ENCODE measurements at regions not wholly inside any gene's neighbourhood (a gene's known extent, or its start where the extent isn't known, plus 50 kb on each side); places are given as distances from the start of the nearest gene placed in this dataset.

DNA sequence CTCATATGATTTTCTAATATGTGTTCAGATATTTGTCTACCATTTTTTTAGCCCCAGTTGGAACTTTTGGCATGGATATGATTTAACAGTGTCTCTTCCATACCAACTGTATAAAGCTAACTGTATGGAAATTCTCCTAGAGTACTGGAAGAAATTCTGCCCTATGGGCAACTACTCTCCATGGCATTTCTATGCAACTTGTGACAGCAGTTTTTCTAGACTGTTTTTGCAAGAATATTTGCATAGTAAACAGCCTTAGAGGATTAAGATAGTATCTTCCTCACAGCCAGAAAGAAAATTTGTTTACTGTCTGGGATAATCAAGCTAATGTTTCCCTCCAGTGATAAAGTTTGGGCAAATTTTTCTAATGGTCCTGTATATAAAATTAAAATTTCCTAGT, 119.9 kb upstream of the PCDH17 start:
- Histone ChIP-seq H3K9me3 (replicated peaks; ENCODE audit: control insufficient read depth, insufficient read depth, low read length) (no peaks in the 10 kb centered on the region), H4K20me1 (ENCODE audit: control insufficient read depth, insufficient read depth) (no peaks in the 10 kb centered on the region), H3K9ac (ENCODE audit: control insufficient read depth, insufficient read depth, low read length) (no peak overlapping the region), H3K4me2 (ENCODE audit: control insufficient read depth, insufficient read depth) (no peak overlapping the region), H3K4me3 (no peak overlapping the region), H3K4me1 (ENCODE audit: control insufficient read depth, insufficient read depth, low read length) (no peaks in the 10 kb centered on the region), H3K27me3 (replicated peaks in 1 of 2; ENCODE audit: control insufficient read depth in 2 of 2, insufficient read depth in 2 of 2, low read length in 1 of 2) (no peaks in the 10 kb centered on the region), H3K36me3 (ENCODE audit: control insufficient read depth in 2 of 2, insufficient read depth in 2 of 2, low read length in 1 of 2) (no peaks in the 10 kb centered on the region), H2AFZ (ENCODE audit: control insufficient read depth, low read depth, low read length) (no peak overlapping the region), H3K27ac (ENCODE audit: control insufficient read depth, insufficient read depth) (no peak overlapping the region), H3K79me2 (ENCODE audit: control insufficient read depth, insufficient read depth, low read length) (no peaks in the 10 kb centered on the region)
- in situ Hi-C loops (cut with MboI): no loop called here
- RAD21 ChIA-PET (ENCODE audit: unreplicated experiment): no interaction called here
- ATAC-seq (no peak), DNase-seq (ENCODE audit: low read depth, low spot score) (no peak), FAIRE-seq (no peak)
- intact Hi-C loops (cut with micrococcal nuclease; ENCODE audit: unreplicated experiment): no loop called here
- BruUV-seq (replicated peaks): no TSS peak
- SMC1A ChIA-PET (ENCODE audit: uncharacterized antibody, unreplicated experiment): no interaction called here
- TF ChIP-seq, protein P1, sequence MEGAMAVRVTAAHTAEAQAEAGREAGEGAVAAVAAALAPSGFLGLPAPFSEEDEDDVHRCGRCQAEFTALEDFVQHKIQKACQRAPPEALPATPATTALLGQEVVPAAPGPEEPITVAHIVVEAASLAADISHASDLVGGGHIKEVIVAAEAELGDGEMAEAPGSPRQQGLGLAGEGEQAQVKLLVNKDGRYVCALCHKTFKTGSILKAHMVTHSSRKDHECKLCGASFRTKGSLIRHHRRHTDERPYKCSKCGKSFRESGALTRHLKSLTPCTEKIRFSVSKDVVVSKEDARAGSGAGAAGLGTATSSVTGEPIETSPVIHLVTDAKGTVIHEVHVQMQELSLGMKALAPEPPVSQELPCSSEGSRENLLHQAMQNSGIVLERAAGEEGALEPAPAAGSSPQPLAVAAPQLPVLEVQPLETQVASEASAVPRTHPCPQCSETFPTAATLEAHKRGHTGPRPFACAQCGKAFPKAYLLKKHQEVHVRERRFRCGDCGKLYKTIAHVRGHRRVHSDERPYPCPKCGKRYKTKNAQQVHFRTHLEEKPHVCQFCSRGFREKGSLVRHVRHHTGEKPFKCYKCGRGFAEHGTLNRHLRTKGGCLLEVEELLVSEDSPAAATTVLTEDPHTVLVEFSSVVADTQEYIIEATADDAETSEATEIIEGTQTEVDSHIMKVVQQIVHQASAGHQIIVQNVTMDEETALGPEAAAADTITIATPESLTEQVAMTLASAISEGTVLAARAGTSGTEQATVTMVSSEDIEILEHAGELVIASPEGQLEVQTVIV (IDR thresholded peaks at IDR 0.05; ENCODE audit: borderline replicate concordance, partially characterized antibody): no peak
- TF ChIP-seq, protein P2, sequence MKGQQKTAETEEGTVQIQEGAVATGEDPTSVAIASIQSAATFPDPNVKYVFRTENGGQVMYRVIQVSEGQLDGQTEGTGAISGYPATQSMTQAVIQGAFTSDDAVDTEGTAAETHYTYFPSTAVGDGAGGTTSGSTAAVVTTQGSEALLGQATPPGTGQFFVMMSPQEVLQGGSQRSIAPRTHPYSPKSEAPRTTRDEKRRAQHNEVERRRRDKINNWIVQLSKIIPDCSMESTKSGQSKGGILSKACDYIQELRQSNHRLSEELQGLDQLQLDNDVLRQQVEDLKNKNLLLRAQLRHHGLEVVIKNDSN (IDR thresholded peaks at IDR 0.05; ENCODE audit: borderline replicate concordance, extremely low read length, insufficient read depth, low read depth, low read length): no peak
- no peak for TF ChIP-seq NR2C1 (IDR thresholded peaks at IDR 0.05)
- TF ChIP-seq, protein P3, sequence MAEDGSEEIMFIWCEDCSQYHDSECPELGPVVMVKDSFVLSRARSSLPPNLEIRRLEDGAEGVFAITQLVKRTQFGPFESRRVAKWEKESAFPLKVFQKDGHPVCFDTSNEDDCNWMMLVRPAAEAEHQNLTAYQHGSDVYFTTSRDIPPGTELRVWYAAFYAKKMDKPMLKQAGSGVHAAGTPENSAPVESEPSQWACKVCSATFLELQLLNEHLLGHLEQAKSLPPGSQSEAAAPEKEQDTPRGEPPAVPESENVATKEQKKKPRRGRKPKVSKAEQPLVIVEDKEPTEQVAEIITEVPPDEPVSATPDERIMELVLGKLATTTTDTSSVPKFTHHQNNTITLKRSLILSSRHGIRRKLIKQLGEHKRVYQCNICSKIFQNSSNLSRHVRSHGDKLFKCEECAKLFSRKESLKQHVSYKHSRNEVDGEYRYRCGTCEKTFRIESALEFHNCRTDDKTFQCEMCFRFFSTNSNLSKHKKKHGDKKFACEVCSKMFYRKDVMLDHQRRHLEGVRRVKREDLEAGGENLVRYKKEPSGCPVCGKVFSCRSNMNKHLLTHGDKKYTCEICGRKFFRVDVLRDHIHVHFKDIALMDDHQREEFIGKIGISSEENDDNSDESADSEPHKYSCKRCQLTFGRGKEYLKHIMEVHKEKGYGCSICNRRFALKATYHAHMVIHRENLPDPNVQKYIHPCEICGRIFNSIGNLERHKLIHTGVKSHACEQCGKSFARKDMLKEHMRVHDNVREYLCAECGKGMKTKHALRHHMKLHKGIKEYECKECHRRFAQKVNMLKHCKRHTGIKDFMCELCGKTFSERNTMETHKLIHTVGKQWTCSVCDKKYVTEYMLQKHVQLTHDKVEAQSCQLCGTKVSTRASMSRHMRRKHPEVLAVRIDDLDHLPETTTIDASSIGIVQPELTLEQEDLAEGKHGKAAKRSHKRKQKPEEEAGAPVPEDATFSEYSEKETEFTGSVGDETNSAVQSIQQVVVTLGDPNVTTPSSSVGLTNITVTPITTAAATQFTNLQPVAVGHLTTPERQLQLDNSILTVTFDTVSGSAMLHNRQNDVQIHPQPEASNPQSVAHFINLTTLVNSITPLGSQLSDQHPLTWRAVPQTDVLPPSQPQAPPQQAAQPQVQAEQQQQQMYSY (CRISPR knock-in tag; IDR thresholded peaks at IDR 0.05): no peak
- TF ChIP-seq, protein P4, sequence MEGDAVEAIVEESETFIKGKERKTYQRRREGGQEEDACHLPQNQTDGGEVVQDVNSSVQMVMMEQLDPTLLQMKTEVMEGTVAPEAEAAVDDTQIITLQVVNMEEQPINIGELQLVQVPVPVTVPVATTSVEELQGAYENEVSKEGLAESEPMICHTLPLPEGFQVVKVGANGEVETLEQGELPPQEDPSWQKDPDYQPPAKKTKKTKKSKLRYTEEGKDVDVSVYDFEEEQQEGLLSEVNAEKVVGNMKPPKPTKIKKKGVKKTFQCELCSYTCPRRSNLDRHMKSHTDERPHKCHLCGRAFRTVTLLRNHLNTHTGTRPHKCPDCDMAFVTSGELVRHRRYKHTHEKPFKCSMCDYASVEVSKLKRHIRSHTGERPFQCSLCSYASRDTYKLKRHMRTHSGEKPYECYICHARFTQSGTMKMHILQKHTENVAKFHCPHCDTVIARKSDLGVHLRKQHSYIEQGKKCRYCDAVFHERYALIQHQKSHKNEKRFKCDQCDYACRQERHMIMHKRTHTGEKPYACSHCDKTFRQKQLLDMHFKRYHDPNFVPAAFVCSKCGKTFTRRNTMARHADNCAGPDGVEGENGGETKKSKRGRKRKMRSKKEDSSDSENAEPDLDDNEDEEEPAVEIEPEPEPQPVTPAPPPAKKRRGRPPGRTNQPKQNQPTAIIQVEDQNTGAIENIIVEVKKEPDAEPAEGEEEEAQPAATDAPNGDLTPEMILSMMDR (IDR thresholded peaks at IDR 0.05 in 2 of 3, conservative IDR thresholded peaks at IDR 0.05 in 1 of 3; ENCODE audit: control insufficient read depth in 2 of 3, extremely low read depth in 1 of 3, insufficient read depth in 1 of 3, low read depth in 3 of 3, low read length in 3 of 3): no peak
- TF ChIP-seq, protein P5, sequence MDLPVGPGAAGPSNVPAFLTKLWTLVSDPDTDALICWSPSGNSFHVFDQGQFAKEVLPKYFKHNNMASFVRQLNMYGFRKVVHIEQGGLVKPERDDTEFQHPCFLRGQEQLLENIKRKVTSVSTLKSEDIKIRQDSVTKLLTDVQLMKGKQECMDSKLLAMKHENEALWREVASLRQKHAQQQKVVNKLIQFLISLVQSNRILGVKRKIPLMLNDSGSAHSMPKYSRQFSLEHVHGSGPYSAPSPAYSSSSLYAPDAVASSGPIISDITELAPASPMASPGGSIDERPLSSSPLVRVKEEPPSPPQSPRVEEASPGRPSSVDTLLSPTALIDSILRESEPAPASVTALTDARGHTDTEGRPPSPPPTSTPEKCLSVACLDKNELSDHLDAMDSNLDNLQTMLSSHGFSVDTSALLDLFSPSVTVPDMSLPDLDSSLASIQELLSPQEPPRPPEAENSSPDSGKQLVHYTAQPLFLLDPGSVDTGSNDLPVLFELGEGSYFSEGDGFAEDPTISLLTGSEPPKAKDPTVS (IDR thresholded peaks at IDR 0.05; ENCODE audit: low read depth, low read length): no peak
- TF ChIP-seq, protein P6, sequence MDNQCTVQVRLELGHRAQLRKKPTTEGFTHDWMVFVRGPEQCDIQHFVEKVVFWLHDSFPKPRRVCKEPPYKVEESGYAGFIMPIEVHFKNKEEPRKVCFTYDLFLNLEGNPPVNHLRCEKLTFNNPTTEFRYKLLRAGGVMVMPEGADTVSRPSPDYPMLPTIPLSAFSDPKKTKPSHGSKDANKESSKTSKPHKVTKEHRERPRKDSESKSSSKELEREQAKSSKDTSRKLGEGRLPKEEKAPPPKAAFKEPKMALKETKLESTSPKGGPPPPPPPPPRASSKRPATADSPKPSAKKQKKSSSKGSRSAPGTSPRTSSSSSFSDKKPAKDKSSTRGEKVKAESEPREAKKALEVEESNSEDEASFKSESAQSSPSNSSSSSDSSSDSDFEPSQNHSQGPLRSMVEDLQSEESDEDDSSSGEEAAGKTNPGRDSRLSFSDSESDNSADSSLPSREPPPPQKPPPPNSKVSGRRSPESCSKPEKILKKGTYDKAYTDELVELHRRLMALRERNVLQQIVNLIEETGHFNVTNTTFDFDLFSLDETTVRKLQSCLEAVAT (IDR thresholded peaks at IDR 0.05): no peak
- POLR2A ChIA-PET: no interaction called here
- CTCF ChIA-PET: interaction anchor here (1.6 kb wide), 1 partner anchor 113 kb away, joined by 4 read pairs; no protein-coding TSS in a partner anchor

Measured in GM12878 (cell line).